Immature natural killer cell (primary cell): ENCODE measurements at regions not wholly inside any gene's neighbourhood (a gene's known extent, or its start where the extent isn't known, plus 50 kb on each side); places are given as distances from the start of the nearest gene placed in this dataset.

Source experiments
- DNase-seq, 3 donors: peaks; one replicate each; pipeline ENCODE4 v3.0.0; 2022; ENCODE audit warnings: mixed read lengths in 1 of 3
- H3K27ac Mint-ChIP-seq, 6 donors: one replicate each; pipeline ENCODE4 v1.8.0; 2020; ENCODE audit warnings: mixed read lengths in 6 of 6, mild to moderate bottlenecking in 5 of 6, inconsistent platforms in 4 of 6, moderate library complexity in 3 of 6
- H3K27me3 Mint-ChIP-seq, 3 donors: one replicate each; pipeline ENCODE4 v1.8.0; 2020 to 2021; ENCODE audit warnings: low read depth in 3 of 3, mild to moderate bottlenecking in 3 of 3, mixed read lengths in 3 of 3, moderate library complexity in 3 of 3, inconsistent platforms in 1 of 3
- H3K36me3 Mint-ChIP-seq, 3 donors: one replicate each; pipeline ENCODE4 v1.8.0; 2020; ENCODE audit warnings: mixed read lengths in 3 of 3, inconsistent platforms in 2 of 3, mild to moderate bottlenecking in 2 of 3
- H3K4me1 Mint-ChIP-seq, 2 donors: one replicate each; pipeline ENCODE4 v1.8.0; 2020; ENCODE audit warnings: inconsistent platforms in 2 of 2, mild to moderate bottlenecking in 2 of 2, mixed read lengths in 2 of 2, moderate library complexity in 1 of 2
- H3K4me3 Mint-ChIP-seq, 5 donors: one replicate each; pipeline ENCODE4 v1.8.0; 2020; ENCODE audit warnings: mild to moderate bottlenecking in 5 of 5, mixed read lengths in 5 of 5, inconsistent platforms in 3 of 5, moderate library complexity in 3 of 5
- H3K9me3 Mint-ChIP-seq, 6 donors: one replicate each; pipeline ENCODE4 v1.8.0; 2020; ENCODE audit warnings: mild to moderate bottlenecking in 6 of 6, mixed read lengths in 6 of 6, inconsistent platforms in 4 of 6, moderate library complexity in 3 of 6

- no peak overlapping the region for H3K27ac Mint-ChIP-seq
- no peak overlapping the region for H3K4me3 Mint-ChIP-seq
- DNase-seq = no peak
- peaks cover 0 to 2% (median 0%) of the 10 kb centered on the region in 3 donors for H3K27me3 Mint-ChIP-seq
- H3K4me1 Mint-ChIP-seq = no peaks in the 10 kb centered on the region
- peaks cover 0 to 3% (median 2%) of the 10 kb centered on the region in 3 donors for H3K36me3 Mint-ChIP-seq
- H3K9me3 Mint-ChIP-seq = peaks cover 0 to 34% (median 10%) of the 10 kb centered on the region in 6 donors
These were observed 481.1 kb upstream of the CELF4 start for GRCh38 chr18:38046651-38047050.

- Mint-ChIP-seq H3K4me3 (no peak overlapping the region), H3K9me3 (peaks cover 0 to 34% (median 10%) of the 10 kb centered on the region in 6 donors), H3K27ac (no peak overlapping the region), H3K27me3 (peaks cover 0 to 2% (median 0%) of the 10 kb centered on the region in 3 donors), H3K36me3 (peaks cover 0 to 3% (median 2%) of the 10 kb centered on the region in 3 donors), H3K4me1 (no peaks in the 10 kb centered on the region)
- DNase-seq = no peak
These were observed 480.2 kb upstream of the CELF4 start for GRCh38 chr18:38045845-38046244.

DNA sequence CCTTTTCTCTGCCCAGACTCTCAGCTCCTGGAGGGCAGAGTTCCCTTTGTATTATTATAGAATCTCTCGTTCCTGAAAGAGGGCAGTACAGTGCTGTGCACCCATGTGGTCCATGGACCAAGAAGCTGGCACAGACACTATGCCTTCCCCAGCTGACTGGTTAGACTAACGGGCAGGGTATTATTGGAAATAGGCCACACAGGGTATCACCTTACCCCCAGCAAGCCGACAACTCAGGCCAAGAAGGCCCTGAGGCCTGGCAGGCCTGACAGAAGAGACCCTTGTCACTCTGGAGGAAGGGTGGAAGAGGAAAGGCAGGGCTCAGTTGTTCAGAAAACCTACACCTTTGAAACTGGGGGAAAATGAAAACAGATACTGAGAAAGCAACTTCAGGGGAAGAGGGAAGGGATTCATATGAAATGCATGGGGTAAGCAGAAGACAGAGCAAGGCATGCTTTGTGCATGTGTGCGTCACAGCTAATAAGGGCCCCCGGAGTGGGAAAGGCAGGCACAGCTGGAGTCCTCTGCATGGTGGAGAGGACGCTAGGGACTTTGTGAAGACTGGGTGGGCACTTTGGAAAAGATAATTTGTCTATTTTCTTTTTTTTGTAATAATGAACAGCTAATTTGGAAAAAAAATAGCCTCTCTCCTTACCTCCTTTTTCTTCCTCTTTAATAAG lies 476.8 kb upstream of the CELF4 start:
- H3K27me3 Mint-ChIP-seq = peaks cover 0 to 2% (median 0%) of the 10 kb centered on the region in 3 donors
- H3K4me1 Mint-ChIP-seq = no peaks in the 10 kb centered on the region
- no peak overlapping the region for H3K4me3 Mint-ChIP-seq
- no peak for DNase-seq
- H3K27ac Mint-ChIP-seq = no peak overlapping the region
- peaks cover 0 to 3% (median 2%) of the 10 kb centered on the region in 3 donors for H3K36me3 Mint-ChIP-seq
- H3K9me3 Mint-ChIP-seq = peaks cover 0 to 29% (median 11%) of the 10 kb centered on the region in 6 donors

DNA sequence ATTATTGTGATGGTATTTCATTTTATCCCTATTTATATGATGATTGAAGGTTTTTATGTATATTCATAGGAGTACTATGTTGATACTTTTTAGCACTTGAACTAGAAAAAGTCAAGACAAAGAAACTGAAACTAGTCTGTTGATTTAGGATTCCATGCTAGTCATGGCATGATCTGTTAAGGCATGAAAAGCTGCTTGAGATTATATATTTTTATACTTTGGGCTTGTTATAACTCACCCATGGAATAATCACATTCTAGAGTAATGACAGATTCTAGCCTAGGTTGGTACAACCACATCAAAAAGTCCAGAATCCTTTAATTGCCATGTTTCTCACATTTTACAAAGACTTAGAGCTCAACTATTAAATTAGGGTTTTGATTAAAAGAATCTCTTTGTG lies 472.6 kb upstream of the CELF4 start:
- no peak overlapping the region for H3K4me3 Mint-ChIP-seq
- H3K4me1 Mint-ChIP-seq = no peaks in the 10 kb centered on the region
- H3K27ac Mint-ChIP-seq = no peak overlapping the region
- peaks cover 0 to 33% (median 11%) of the 10 kb centered on the region in 6 donors for H3K9me3 Mint-ChIP-seq
- peaks cover 0 to 3% (median 2%) of the 10 kb centered on the region in 3 donors for H3K27me3 Mint-ChIP-seq
- DNase-seq = no peak
- no peaks in the 10 kb centered on the region for H3K36me3 Mint-ChIP-seq

GRCh38 chr18:38035193-38035592 lies 469.6 kb upstream of the CELF4 start:
- peaks cover 0 to 2% (median 2%) of the 10 kb centered on the region in 3 donors for H3K27me3 Mint-ChIP-seq
- H3K36me3 Mint-ChIP-seq = no peaks in the 10 kb centered on the region
- no peak for DNase-seq
- H3K4me1 Mint-ChIP-seq = no peaks in the 10 kb centered on the region
- H3K9me3 Mint-ChIP-seq = peaks cover 7 to 41% (median 12%) of the 10 kb centered on the region in 6 donors
- no peak overlapping the region for H3K4me3 Mint-ChIP-seq
- no peak overlapping the region for H3K27ac Mint-ChIP-seq

- H3K27ac Mint-ChIP-seq = no peak overlapping the region
- H3K4me3 Mint-ChIP-seq = no peak overlapping the region
- peaks cover 9 to 55% (median 17%) of the 10 kb centered on the region in 6 donors for H3K9me3 Mint-ChIP-seq
- H3K27me3 Mint-ChIP-seq = peaks cover 0 to 2% (median 2%) of the 10 kb centered on the region in 3 donors
- no peaks in the 10 kb centered on the region for H3K36me3 Mint-ChIP-seq
- H3K4me1 Mint-ChIP-seq = no peaks in the 10 kb centered on the region
- DNase-seq = no peak
These were observed 467.7 kb upstream of the CELF4 start for GRCh38 chr18:38033282-38033681.

DNA sequence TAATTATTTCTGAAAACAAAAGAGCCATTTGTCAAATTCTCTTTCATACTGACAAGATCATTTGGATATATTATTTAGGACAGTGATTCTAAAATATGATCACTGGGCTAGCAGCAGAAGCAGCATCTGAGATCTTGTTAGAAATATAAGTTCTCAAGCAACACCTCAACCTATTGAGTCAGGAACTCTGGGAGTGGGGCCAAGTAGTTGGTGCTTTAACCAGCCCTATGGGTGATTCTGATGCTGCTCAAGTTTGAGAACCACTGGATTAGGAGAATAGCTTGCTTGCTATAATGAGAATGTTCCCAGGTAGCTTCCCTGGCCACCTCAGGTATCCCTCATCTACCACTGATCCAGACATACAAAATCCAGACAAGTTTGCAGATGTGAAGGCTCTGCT lies 466.9 kb upstream of the CELF4 start:
- H3K4me3 Mint-ChIP-seq = no peak overlapping the region
- H3K4me1 Mint-ChIP-seq = no peaks in the 10 kb centered on the region
- no peak for DNase-seq
- peaks cover 0 to 2% (median 2%) of the 10 kb centered on the region in 3 donors for H3K27me3 Mint-ChIP-seq
- no peak overlapping the region for H3K27ac Mint-ChIP-seq
- peaks cover 9 to 56% (median 17%) of the 10 kb centered on the region in 6 donors for H3K9me3 Mint-ChIP-seq
- H3K36me3 Mint-ChIP-seq = no peaks in the 10 kb centered on the region

- no peaks in the 10 kb centered on the region for H3K36me3 Mint-ChIP-seq
- H3K4me1 Mint-ChIP-seq = no peaks in the 10 kb centered on the region
- H3K27me3 Mint-ChIP-seq = no peaks in the 10 kb centered on the region
- H3K4me3 Mint-ChIP-seq = no peak overlapping the region
- H3K9me3 Mint-ChIP-seq = peaks cover 7 to 49% (median 19%) of the 10 kb centered on the region in 6 donors
- DNase-seq = no peak
- H3K27ac Mint-ChIP-seq = no peak overlapping the region
These were observed 463.3 kb upstream of the CELF4 start for GRCh38 chr18:38028946-38029345.

DNA sequence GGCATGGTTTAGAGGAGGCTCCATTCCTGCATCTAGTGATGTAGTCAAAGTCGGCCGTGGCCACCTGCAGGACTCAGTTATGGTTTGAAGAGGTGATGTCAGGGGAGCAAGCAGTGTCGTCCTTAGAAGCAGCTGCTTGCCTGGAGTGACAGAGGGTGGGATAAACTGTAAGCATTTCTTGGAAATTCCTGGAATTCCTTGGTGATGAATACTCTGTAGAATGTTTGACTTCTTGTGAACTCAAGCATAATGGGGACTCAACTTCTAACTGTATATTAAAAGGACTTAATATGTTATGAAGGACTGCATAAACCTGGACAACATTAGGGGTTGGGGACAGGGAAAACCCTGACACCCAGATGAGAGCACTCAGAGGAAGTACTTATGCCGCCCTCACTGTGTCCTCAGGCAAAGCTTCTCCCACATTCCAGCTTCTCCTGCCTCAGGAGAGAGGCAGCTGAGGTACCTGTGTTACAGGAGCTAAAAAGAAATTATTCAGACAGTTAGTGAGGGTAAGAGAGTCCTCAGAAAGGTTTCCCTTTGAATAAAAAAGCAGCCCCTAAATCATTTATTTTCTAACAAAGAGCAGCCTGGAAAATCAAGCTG lies 459.9 kb upstream of the CELF4 start:
- Mint-ChIP-seq H3K4me1 (no peaks in the 10 kb centered on the region), H3K36me3 (no peaks in the 10 kb centered on the region), H3K27me3 (no peaks in the 10 kb centered on the region), H3K9me3 (peaks cover 10 to 34% (median 16%) of the 10 kb centered on the region in 6 donors), H3K4me3 (no peak overlapping the region), H3K27ac (no peak overlapping the region)
- DNase-seq = no peak

DNA sequence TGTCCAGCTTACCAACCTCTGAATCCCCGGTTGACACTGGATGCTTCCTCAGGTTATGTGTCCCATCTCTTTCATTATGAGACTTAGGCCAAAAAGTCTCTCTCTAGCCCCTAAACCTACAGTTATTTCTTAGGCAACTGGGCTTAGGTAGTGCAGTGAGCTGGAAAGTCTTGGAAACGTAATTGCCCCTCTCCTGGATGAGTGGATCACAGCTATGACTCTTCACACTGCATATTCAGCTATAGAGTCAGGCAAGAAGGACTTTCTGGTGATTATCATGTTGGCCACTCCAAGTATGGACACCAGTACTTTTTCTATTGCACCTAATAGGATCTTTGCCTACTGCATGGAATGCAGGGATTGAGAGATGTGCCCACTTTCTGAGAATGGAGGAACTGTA lies 458.3 kb upstream of the CELF4 start:
- no peak for DNase-seq
- H3K27me3 Mint-ChIP-seq = peaks cover 0 to 2% (median 0%) of the 10 kb centered on the region in 3 donors
- no peak overlapping the region for H3K4me3 Mint-ChIP-seq
- H3K27ac Mint-ChIP-seq = no peak overlapping the region
- no peaks in the 10 kb centered on the region for H3K4me1 Mint-ChIP-seq
- H3K36me3 Mint-ChIP-seq = no peaks in the 10 kb centered on the region
- peaks cover 6 to 23% (median 14%) of the 10 kb centered on the region in 6 donors for H3K9me3 Mint-ChIP-seq

DNA sequence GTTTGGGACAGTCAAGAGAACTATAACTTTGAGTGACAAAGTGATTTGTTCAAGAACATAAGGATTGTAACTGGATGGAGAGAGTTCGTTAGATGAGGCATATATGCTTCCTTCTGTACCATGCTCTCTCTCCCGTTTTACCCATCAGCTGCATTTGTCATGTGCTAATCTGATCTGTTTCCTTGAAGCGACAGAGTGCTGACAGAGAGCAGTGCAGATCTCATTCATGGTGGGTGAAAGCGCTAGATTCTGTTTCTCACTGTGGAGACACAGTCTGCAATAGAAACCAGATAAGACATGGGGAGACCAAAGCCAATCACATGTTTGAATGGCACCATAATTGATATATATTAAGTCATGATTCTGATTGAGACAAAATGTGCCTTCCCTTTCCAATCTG lies 456.6 kb upstream of the CELF4 start:
- Mint-ChIP-seq H3K4me3 (no peak overlapping the region), H3K27ac (no peak overlapping the region), H3K36me3 (no peaks in the 10 kb centered on the region), H3K9me3 (peaks cover 5 to 26% (median 13%) of the 10 kb centered on the region in 6 donors), H3K4me1 (no peaks in the 10 kb centered on the region), H3K27me3 (peaks cover 0 to 2% (median 0%) of the 10 kb centered on the region in 3 donors)
- DNase-seq = no peak

- H3K9me3 Mint-ChIP-seq = peaks cover 9 to 42% (median 20%) of the 10 kb centered on the region in 6 donors
- no peak for DNase-seq
These were observed 453.7 kb upstream of the CELF4 start for GRCh38 chr18:38019292-38019691.

GRCh38 chr18:38010971-38011857 lies 445.6 kb upstream of the CELF4 start:
- H3K36me3 Mint-ChIP-seq = no peaks in the 10 kb centered on the region
- H3K27ac Mint-ChIP-seq = no peak overlapping the region
- H3K4me3 Mint-ChIP-seq = no peak overlapping the region
- H3K4me1 Mint-ChIP-seq = no peaks in the 10 kb centered on the region
- H3K9me3 Mint-ChIP-seq = peaks cover 5 to 35% (median 15%) of the 10 kb centered on the region in 6 donors
- peaks cover 0 to 1% (median 0%) of the 10 kb centered on the region in 3 donors for H3K27me3 Mint-ChIP-seq
- DNase-seq = no peak

More at GRCh38 chr18:38019292-38019691, 453.7 kb upstream of the CELF4 start:
- Mint-ChIP-seq H3K36me3 (no peaks in the 10 kb centered on the region), H3K4me3 (no peak overlapping the region), H3K4me1 (no peaks in the 10 kb centered on the region), H3K27ac (no peak overlapping the region), H3K27me3 (peaks cover 0 to 2% (median 0%) of the 10 kb centered on the region in 3 donors)

DNA sequence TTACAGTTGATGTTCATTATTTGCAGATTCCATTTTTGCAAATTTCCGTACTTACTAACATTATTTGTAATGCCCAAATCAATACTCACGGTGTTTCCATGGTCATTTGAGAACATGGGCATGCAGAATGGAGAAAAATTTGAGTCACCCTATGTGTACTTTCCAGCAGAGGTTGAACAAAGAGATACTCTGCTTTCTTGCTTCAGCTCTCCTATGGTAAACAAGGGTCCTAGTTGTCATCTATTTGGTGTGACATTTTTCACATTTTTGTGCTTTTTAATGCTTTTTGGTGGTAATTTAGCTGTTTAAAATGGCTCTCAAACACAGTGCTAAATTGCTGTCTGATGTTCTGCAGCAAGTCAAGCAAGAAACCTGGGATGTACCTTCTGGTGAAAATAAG lies 444.4 kb upstream of the CELF4 start:
- H3K27me3 Mint-ChIP-seq = peaks cover 0 to 1% (median 0%) of the 10 kb centered on the region in 3 donors
- H3K36me3 Mint-ChIP-seq = no peaks in the 10 kb centered on the region
- DNase-seq = no peak

More for the DNA sequence above, 444.4 kb upstream of the CELF4 start:
- Mint-ChIP-seq H3K9me3 (peaks cover 3 to 25% (median 8%) of the 10 kb centered on the region in 6 donors), H3K4me1 (no peaks in the 10 kb centered on the region), H3K4me3 (no peak overlapping the region), H3K27ac (no peak overlapping the region)
